Upper lobe of left lung (tissue), 6 donors: ENCODE measurements at regions not wholly inside any gene's neighbourhood (a gene's known extent, or its start where the extent isn't known, plus 50 kb on each side); places are given as distances from the start of the nearest gene placed in this dataset.
A peak's percentile ranks its signal among the peaks of the same experiment; 100 is the strongest.

Source experiments
- ATAC-seq, 2 donors: fragments of 200-7000 bp; cut with Tn5 transposase; one replicate each; pipeline ENCODE4 v1.9.1; 2022; ENCODE audit warnings: mild to moderate bottlenecking in 2 of 2, moderate library complexity in 2 of 2; ENCODE audit not compliant: low FRiP score in 2 of 2
- DNase-seq, 2 donors: peaks; one replicate each; pipeline ENCODE4 v3.0.0-alpha.2; 2019 to 2020
- H3K27ac ChIP-seq, 4 donors: fragments of 200-600 bp; sonication (generic); one replicate each; pipeline ENCODE4 v1.5.1; 2016 to 2019
- H3K27me3 ChIP-seq, 4 donors: fragments of 200-600 bp; sonication (generic); one replicate each; pipeline ENCODE4 v1.5.1; 2017 to 2019
- H3K36me3 ChIP-seq, 4 donors: fragments of 200-600 bp; sonication (generic); one replicate each; pipeline ENCODE4 v1.5.1; 2016 to 2019
- H3K4me1 ChIP-seq, 4 donors: fragments of 200-600 bp; sonication (generic); one replicate each; pipeline ENCODE4 v1.5.1; 2018 to 2019
- H3K4me3 ChIP-seq, 4 donors: fragments of 200-600 bp; sonication (generic); one replicate each; pipeline ENCODE4 v1.5.1; 2017 to 2019; ENCODE audit warnings: mild to moderate bottlenecking in 2 of 4, moderate library complexity in 1 of 4
- H3K9me3 ChIP-seq, 4 donors: fragments of 200-600 bp; sonication (generic); one replicate each; pipeline ENCODE4 v1.5.1; 2018 to 2019
- CTCF ChIP-seq, 6 experiments: fragments of 450-650 bp in 4 of 6; fragments of 200-600 bp in 2 of 6; sonication (generic) in 2 of 6; IDR thresholded peaks; one replicate each; pipeline ENCODE4 v1.5.1; 2016 to 2019; ENCODE audit warnings: antibody characterized with exemption in 6 of 6
- EP300 ChIP-seq, 4 donors: sonication (generic); formaldehyde crosslinking; IDR thresholded peaks; one replicate each; pipeline ENCODE4 v1.5.1; 2017; ENCODE audit warnings: antibody characterized with exemption in 4 of 4, control low read depth in 2 of 4
- POLR2A ChIP-seq, 4 donors: fragments of 450-650 bp; IDR thresholded peaks; one replicate each; pipeline ENCODE4 v1.5.1; 2016 to 2017; ENCODE audit warnings: antibody characterized with exemption in 4 of 4, mild to moderate bottlenecking in 2 of 4
- POLR2AphosphoS5 ChIP-seq, 2 donors: sonication (generic); formaldehyde crosslinking; IDR thresholded peaks; one replicate each; pipeline ENCODE4 v1.5.1; 2017; ENCODE audit warnings: antibody characterized with exemption in 2 of 2
- WGBS, 2 donors: methylation state at CpG; one replicate each; pipeline ENCODE4 v1.1.5; 2017 to 2018; 5-methylcytosine and 5-hydroxymethylcytosine counted together
- donor health status: DM: no; HTN: no; CAD: no; lungs with moderate emphysema.
- donor health status: DM: no; HTN: yes; CAD: no; lungs with severe emphysema.

- H3K4me3 ChIP-seq: no peak overlapping the region
- H3K9me3 ChIP-seq: no peaks in the 10 kb centered on the region
- H3K36me3 ChIP-seq: no peaks in the 10 kb centered on the region
- 50 to 78% methylated on average over 2 to 3 of the region's 3 CpGs for WGBS, 2 donors
- DNase-seq: peak in 1 of 2 donors; percentile 53
- H3K4me1 ChIP-seq: no peaks in the 10 kb centered on the region
- no peaks in the 10 kb centered on the region for H3K27me3 ChIP-seq
- no peak overlapping the region for H3K27ac ChIP-seq
- no peak for TF ChIP-seq POLR2AphosphoS5 (IDR thresholded peaks at IDR 0.05)
- no peak for TF ChIP-seq POLR2A (IDR thresholded peaks at IDR 0.05)
- no peak for TF ChIP-seq CTCF (IDR thresholded peaks at IDR 0.05)
- TF ChIP-seq EP300 (IDR thresholded peaks at IDR 0.05): no peak
- ATAC-seq: peak; percentile 19 to 62
These were observed 529.2 kb downstream of the TUSC7 start for GRCh38 chr3:117238806-117239205.

GRCh38 chr3:117243657-117244056 lies 534.1 kb downstream of the TUSC7 start:
- ATAC-seq (no peak), DNase-seq (no peak)
- TF ChIP-seq CTCF (IDR thresholded peaks at IDR 0.05) (no peak), EP300 (IDR thresholded peaks at IDR 0.05) (no peak), POLR2A (IDR thresholded peaks at IDR 0.05) (no peak), POLR2AphosphoS5 (IDR thresholded peaks at IDR 0.05) (no peak)
- Histone ChIP-seq H3K4me3 (no peak overlapping the region), H3K9me3 (no peaks in the 10 kb centered on the region), H3K36me3 (no peaks in the 10 kb centered on the region), H3K4me1 (no peaks in the 10 kb centered on the region), H3K27me3 (no peaks in the 10 kb centered on the region), H3K27ac (no peak overlapping the region)
- WGBS, 2 donors: 71 to 82% methylated on average over 2 of the region's 2 CpGs

- TF ChIP-seq EP300 (IDR thresholded peaks at IDR 0.05) (no peak), CTCF (IDR thresholded peaks at IDR 0.05) (no peak), POLR2AphosphoS5 (IDR thresholded peaks at IDR 0.05) (no peak), POLR2A (IDR thresholded peaks at IDR 0.05) (no peak)
- Histone ChIP-seq H3K36me3 (no peaks in the 10 kb centered on the region), H3K27me3 (no peaks in the 10 kb centered on the region), H3K4me1 (no peaks in the 10 kb centered on the region), H3K4me3 (no peak overlapping the region), H3K27ac (no peak overlapping the region), H3K9me3 (no peaks in the 10 kb centered on the region)
- ATAC-seq (no peak), DNase-seq (no peak)
- WGBS, 2 donors: 59 to 86% methylated on average over 2 of the region's 2 CpGs
These were observed 537.4 kb downstream of the TUSC7 start for GRCh38 chr3:117246771-117247555.

GRCh38 chr3:117248153-117248552 lies 538.6 kb downstream of the TUSC7 start:
- no peak overlapping the region for H3K27ac ChIP-seq
- H3K4me3 ChIP-seq: no peak overlapping the region
- 73 to 100% methylated on average over 1 of the region's 1 CpG for WGBS, 2 donors
- no peaks in the 10 kb centered on the region for H3K27me3 ChIP-seq
- no peaks in the 10 kb centered on the region for H3K4me1 ChIP-seq
- ATAC-seq (no peak), DNase-seq (no peak)
- H3K36me3 ChIP-seq: no peaks in the 10 kb centered on the region
- H3K9me3 ChIP-seq: no peaks in the 10 kb centered on the region
- TF ChIP-seq EP300 (IDR thresholded peaks at IDR 0.05): no peak
- no peak for TF ChIP-seq POLR2AphosphoS5 (IDR thresholded peaks at IDR 0.05)
- TF ChIP-seq CTCF (IDR thresholded peaks at IDR 0.05): no peak
- TF ChIP-seq POLR2A (IDR thresholded peaks at IDR 0.05): no peak

GRCh38 chr3:117252208-117252607 lies 542.6 kb downstream of the TUSC7 start:
- Histone ChIP-seq H3K36me3 (no peaks in the 10 kb centered on the region), H3K4me1 (no peaks in the 10 kb centered on the region), H3K4me3 (no peak overlapping the region), H3K27ac (no peak overlapping the region), H3K27me3 (no peaks in the 10 kb centered on the region), H3K9me3 (no peaks in the 10 kb centered on the region)
- TF ChIP-seq CTCF (IDR thresholded peaks at IDR 0.05): no peak
- no peak for TF ChIP-seq POLR2AphosphoS5 (IDR thresholded peaks at IDR 0.05)
- no peak for TF ChIP-seq POLR2A (IDR thresholded peaks at IDR 0.05)
- no peak for TF ChIP-seq EP300 (IDR thresholded peaks at IDR 0.05)
- DNase-seq (no peak), ATAC-seq (no peak)
- 54 to 63% methylated on average over 2 of the region's 2 CpGs for WGBS, 2 donors
